ENCODE measurements at regions not wholly inside any gene's neighbourhood (a gene's known extent, or its start where the extent isn't known, plus 50 kb on each side); places are given as distances from the start of the nearest gene placed in this dataset.

DNA sequence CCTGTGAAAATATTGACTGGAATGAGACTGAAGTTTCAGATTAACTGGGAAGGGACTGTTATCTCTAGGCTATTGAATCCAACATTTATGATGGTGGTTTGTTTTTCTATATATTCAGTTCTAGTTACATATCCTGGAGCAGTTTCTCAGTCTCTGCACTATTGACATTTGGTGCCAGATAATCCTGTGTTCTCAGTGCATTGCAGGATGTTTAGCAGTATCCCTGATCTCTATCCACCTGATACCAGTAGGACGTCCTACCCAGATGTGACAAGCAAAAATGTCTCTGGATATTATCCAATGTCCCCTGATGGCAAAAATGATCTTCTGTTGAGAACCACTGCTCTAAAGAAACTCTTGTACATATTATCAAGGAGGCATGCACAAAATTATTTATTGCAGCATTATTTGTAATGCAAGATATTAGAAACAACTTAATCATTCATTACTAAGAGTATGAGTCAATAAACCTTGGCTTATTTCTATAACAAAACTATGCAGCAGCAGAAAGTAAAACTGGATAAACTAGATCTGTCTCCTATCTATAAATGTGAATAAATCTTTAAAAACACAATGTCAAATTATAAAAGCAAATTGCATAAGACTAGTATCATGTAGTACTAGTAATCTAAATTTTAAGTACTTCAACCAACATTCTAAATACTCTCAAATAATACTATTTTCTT lies 369.3 kb upstream of the RND3 start:
- no peak for ATAC-seq (ENCODE audit: low FRiP score)
- TF ChIP-seq, protein P1, sequence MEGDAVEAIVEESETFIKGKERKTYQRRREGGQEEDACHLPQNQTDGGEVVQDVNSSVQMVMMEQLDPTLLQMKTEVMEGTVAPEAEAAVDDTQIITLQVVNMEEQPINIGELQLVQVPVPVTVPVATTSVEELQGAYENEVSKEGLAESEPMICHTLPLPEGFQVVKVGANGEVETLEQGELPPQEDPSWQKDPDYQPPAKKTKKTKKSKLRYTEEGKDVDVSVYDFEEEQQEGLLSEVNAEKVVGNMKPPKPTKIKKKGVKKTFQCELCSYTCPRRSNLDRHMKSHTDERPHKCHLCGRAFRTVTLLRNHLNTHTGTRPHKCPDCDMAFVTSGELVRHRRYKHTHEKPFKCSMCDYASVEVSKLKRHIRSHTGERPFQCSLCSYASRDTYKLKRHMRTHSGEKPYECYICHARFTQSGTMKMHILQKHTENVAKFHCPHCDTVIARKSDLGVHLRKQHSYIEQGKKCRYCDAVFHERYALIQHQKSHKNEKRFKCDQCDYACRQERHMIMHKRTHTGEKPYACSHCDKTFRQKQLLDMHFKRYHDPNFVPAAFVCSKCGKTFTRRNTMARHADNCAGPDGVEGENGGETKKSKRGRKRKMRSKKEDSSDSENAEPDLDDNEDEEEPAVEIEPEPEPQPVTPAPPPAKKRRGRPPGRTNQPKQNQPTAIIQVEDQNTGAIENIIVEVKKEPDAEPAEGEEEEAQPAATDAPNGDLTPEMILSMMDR (IDR thresholded peaks at IDR 0.05), result no peak

DNA sequence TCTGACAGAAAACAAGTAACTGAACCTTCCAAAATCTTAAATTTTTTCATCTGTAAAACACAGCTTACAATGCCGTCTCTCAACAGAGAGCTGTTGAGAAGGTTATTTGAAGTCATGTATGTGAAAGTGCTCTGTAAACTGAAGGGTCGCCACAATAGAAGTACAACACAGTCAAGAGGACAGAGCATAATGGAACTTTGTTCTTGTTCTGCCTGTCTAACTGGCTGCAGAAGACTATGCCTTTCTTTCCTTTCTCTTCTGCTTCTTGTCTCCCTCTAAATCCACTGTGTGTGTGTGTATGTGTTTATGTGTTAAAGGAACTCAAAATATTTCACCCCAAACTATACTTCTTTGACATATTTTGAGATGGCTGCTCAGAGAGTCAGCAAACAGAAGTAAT lies 365.8 kb upstream of the RND3 start:
- DNase-seq (ENCODE audit: low spot score), result no peak
- TF ChIP-seq, protein P1 (IDR thresholded peaks at IDR 0.05), result no peak
- ATAC-seq (ENCODE audit: low FRiP score), result no peak

More for the DNA sequence above, 369.3 kb upstream of the RND3 start:
- no peak for DNase-seq (ENCODE audit: low spot score)

DNA sequence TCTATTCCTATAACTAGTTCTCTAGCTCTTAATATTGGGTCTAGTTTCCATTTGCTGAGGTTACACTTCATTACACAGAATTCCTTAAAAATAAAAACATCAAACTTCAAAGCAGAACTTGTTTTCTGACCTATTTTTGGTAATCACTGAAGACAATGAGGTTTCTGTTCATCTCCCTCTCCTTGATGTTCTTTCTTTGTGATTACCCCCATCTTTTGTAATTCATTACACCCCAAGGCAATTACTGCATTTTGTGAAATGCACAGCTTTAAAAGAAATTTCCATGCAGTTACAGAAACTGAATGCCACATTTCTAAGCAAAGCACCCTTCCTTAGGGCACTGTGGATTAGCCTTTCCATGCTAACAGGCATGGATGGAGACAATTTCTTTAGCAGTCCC lies 363.2 kb upstream of the RND3 start:
- ATAC-seq (ENCODE audit: low FRiP score) (no peak), DNase-seq (ENCODE audit: low spot score) (no peak)

DNA sequence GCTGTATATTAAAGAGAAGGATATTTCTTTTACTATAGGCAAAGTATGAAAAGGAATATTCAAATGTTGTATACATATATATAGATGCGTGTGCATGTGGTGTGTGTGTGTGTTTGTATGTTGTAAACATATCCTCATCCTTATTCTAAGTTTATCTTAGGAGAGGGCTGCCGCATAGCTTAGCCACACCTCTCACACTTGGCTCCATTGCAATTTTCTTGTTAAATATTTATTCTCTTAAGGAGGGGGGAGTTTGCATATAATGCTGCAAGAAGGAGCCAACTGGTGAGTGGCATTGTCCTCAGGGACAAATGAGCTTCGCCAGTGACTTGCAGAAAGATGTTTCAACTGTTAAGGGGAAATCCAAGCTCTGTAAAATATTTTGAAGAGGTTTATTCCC lies 360.1 kb upstream of the RND3 start:
- no peak for ATAC-seq (ENCODE audit: low FRiP score)
- TF ChIP-seq, protein P1 (IDR thresholded peaks at IDR 0.05), result no peak
- no peak for DNase-seq (ENCODE audit: low spot score)

More for the DNA sequence above, 363.2 kb upstream of the RND3 start:
- TF ChIP-seq, protein P1 (IDR thresholded peaks at IDR 0.05), result no peak

DNA sequence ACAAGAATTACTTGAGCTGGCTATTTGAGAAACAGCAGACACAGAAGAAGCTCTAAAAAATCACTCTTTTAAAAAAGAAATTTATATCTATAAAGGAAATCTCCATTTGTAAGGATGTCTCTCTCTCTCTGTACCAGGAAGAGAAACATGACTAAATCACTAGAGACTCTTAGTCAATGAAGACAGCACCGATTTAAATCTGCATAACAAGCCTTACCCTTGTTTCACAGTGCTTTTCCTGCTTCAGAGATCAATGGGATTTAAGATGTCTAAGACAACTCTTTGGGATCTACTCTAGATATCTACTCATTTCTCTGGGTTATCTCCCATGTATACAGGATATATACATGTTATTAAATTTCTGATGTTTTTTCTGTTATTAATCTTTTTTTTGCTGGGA lies 359.2 kb upstream of the RND3 start:
- ATAC-seq (ENCODE audit: low FRiP score), result no peak
- TF ChIP-seq, protein P1 (IDR thresholded peaks at IDR 0.05), result no peak
- DNase-seq (ENCODE audit: low spot score), result no peak

DNA sequence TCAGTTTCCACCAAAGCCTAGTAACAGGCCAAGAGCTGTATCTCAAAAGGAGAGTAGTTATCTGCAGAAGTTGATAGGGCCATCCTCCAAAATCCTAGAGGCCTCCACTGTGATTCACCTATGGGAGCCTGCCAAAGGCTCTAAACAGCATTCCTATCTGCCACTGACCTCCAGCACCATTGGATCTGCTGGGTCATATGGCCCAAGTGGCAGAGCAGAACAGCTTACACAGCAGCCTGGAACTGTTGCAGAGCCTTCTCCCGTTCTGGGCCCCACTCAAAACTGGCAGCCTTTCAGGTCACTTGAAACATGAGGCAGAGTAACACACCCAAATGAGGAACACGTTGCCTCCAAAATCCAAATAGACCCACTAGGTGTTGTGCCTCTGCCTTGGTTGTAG lies 345.2 kb upstream of the RND3 start:
- ATAC-seq (ENCODE audit: low FRiP score) (no peak), DNase-seq (ENCODE audit: low spot score) (no peak)
- TF ChIP-seq, protein P1 (IDR thresholded peaks at IDR 0.05), result no peak

DNA sequence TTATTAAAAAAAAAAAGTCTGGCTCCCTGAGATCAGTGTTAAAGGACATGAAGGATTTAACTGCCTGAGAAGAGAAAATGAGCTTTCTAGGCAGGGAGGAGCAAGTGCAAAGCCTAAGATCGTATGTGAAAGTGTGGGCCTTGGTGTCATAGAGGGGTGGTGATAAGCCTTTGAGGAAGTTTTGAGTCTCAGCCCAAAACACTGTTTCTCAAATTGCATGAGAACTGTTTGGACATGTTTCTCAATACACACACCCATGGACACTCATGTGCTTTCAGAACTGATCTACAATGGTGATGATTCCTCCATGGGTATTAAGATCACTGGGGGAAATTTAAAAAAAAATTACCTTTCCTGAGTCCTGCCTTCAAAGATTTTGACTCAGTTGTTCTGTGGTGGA lies 336.7 kb upstream of the RND3 start:
- ATAC-seq (ENCODE audit: low FRiP score) (no peak), DNase-seq (ENCODE audit: low spot score) (no peak)
- TF ChIP-seq, protein P1 (IDR thresholded peaks at IDR 0.05), result no peak

All from omental fat pad (tissue), 3 donors.